Panc1 (cell line): ENCODE measurements at regions not wholly inside any gene's neighbourhood (a gene's known extent, or its start where the extent isn't known, plus 50 kb on each side); places are given as distances from the start of the nearest gene placed in this dataset.

Source experiments
- CTCF ChIP-seq: fragments of 450-650 bp; IDR thresholded peaks from 2 replicates; pipeline ENCODE4 v1.5.1; 2017; ENCODE audit warnings: mild to moderate bottlenecking
- POLR2AphosphoS5 ChIP-seq: IDR thresholded peaks from 2 replicates; pipeline ENCODE4 v1.6.1; 2012; ENCODE audit warnings: mild to moderate bottlenecking, low read depth, low read length, moderate library complexity

GRCh38 chr15:97174886-97175540 lies 785.5 kb upstream of the ARRDC4 start:
- TF ChIP-seq CTCF (no peak), POLR2AphosphoS5 (no peak)
